ENCODE measurements at regions not wholly inside any gene's neighbourhood (a gene's known extent, or its start where the extent isn't known, plus 50 kb on each side); places are given as distances from the start of the nearest gene placed in this dataset.

DNA sequence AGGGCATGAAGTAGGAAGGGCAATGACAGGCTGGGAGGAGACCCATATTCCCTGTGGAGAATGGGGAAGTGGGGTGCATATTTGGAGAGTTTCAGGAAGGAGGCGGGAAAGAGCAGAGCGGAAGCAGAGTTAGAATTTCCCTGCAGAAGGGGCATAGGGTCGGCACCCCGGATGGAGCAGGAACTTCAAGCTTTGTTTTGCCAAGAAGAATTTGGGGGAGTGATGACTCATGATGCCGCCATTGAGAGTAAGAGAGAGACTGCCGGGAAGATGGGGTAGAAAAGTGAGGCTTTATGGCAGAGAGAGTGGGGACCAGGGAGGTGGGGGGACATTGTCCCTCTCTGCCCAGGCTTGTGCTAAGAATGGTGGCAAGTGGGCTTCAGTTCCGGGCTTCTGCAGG is 50.3 kb upstream of the EPB41L1 start:
- no peak for TF ChIP-seq CTCF (conservative IDR thresholded peaks at IDR 0.05; ENCODE audit: low read depth, low read length)
- DNase-seq (ENCODE audit: low read depth): no peak
- H3K4me3 ChIP-seq (ENCODE audit: low read depth, low read length): no peak overlapping the region
